ENCODE measurements at regions not wholly inside any gene's neighbourhood (a gene's known extent, or its start where the extent isn't known, plus 50 kb on each side); places are given as distances from the start of the nearest gene placed in this dataset.

- no peaks in the 10 kb centered on the region for H3K36me3 ChIP-seq (ENCODE audit: control insufficient read depth in 1 of 2, insufficient read depth in 2 of 2, low read length in 2 of 2)
- DNase-seq (ENCODE audit: low read depth, low spot score) (no peak), ATAC-seq (no peak)
- no peak overlapping the region for H3K4me3 ChIP-seq (replicated peaks in 1 of 2; ENCODE audit: low read depth in 1 of 2, low read length in 2 of 2)
- no peaks in the 10 kb centered on the region for H4K20me1 ChIP-seq (ENCODE audit: insufficient read depth)
- H3K9me2 ChIP-seq (ENCODE audit: insufficient read depth), result no peaks in the 10 kb centered on the region
- no peak overlapping the region for H3K4me2 ChIP-seq (ENCODE audit: low read length)
- H3K27ac ChIP-seq (ENCODE audit: low read depth, low read length), result no peak overlapping the region
- CTCF ChIA-PET, result no interaction called here
- no peaks in the 10 kb centered on the region for H3K79me2 ChIP-seq (ENCODE audit: insufficient read depth, low read length)
- H3K27me3 ChIP-seq (ENCODE audit: insufficient read depth, low read length), result no peaks in the 10 kb centered on the region
- no TSS peak for BruUV-seq (replicated peaks)
- TF ChIP-seq CEBPB (IDR thresholded peaks at IDR 0.05; ENCODE audit: low read depth) (no peak), POLR2AphosphoS5 (IDR thresholded peaks at IDR 0.05; ENCODE audit: low read depth, low read length) (no peak), FOSL1 (IDR thresholded peaks at IDR 0.05; ENCODE audit: low read depth) (no peak), CBX3 (IDR thresholded peaks at IDR 0.05; ENCODE audit: low read depth) (no peak), RAD21 (IDR thresholded peaks at IDR 0.05; ENCODE audit: low read depth) (no peak), SIN3A (IDR thresholded peaks at IDR 0.05; ENCODE audit: low read depth) (no peak), YY1 (IDR thresholded peaks at IDR 0.05; ENCODE audit: extremely low read depth, insufficient replicate concordance, low read depth, low read length) (no peak), EGR1 (IDR thresholded peaks at IDR 0.05; ENCODE audit: low read depth) (no peak), MAX (IDR thresholded peaks at IDR 0.05) (no peak), SRF (IDR thresholded peaks at IDR 0.05; ENCODE audit: low read depth) (no peak), EZH2 (IDR thresholded peaks at IDR 0.05) (no peak)
- RAD21 ChIA-PET (ENCODE audit: low non-redundant PET in 1 of 2, low total read pairs in 2 of 2, uncharacterized antibody in 2 of 2, unreplicated experiment in 2 of 2), result no interaction called here
- no peak overlapping the region for H2AFZ ChIP-seq (ENCODE audit: low read depth, low read length, poor library complexity, severe bottlenecking)
- H3K4me1 ChIP-seq (ENCODE audit: control insufficient read depth in 1 of 2, insufficient read depth in 2 of 2, low read length in 2 of 2), result no peaks in the 10 kb centered on the region
- POLR2A ChIA-PET, result no interaction called here
- H3K9ac ChIP-seq (ENCODE audit: low read length), result no peak overlapping the region
- no peaks in the 10 kb centered on the region for H3K9me3 ChIP-seq (ENCODE audit: control insufficient read depth in 1 of 2, insufficient read depth in 1 of 2, low read depth in 1 of 2, low read length in 2 of 2)
- intact Hi-C loops (cut with micrococcal nuclease), result no loop called here
Observed at GRCh38 chr9:18229992-18230676, 243.8 kb upstream of the ADAMTSL1 start.

GRCh38 chr9:18233311-18233710, 240.6 kb upstream of the ADAMTSL1 start:
- POLR2A ChIA-PET, result no interaction called here
- no peak overlapping the region for H3K9ac ChIP-seq (ENCODE audit: low read length)
- H3K79me2 ChIP-seq (ENCODE audit: insufficient read depth, low read length), result no peaks in the 10 kb centered on the region
- intact Hi-C loops (cut with micrococcal nuclease), result no loop called here
- CTCF ChIA-PET, result no interaction called here
- H3K36me3 ChIP-seq (ENCODE audit: control insufficient read depth in 1 of 2, insufficient read depth in 2 of 2, low read length in 2 of 2), result no peaks in the 10 kb centered on the region
- H3K27me3 ChIP-seq (ENCODE audit: insufficient read depth, low read length), result no peaks in the 10 kb centered on the region
- ATAC-seq (no peak), DNase-seq (ENCODE audit: low read depth, low spot score) (no peak)
- no peaks in the 10 kb centered on the region for H3K9me3 ChIP-seq (ENCODE audit: control insufficient read depth in 1 of 2, insufficient read depth in 1 of 2, low read depth in 1 of 2, low read length in 2 of 2)
- peaks cover 0 to 2% of the 10 kb centered on the region in 2 experiments; a peak in 1 of 4 replicates for H3K4me1 ChIP-seq (ENCODE audit: control insufficient read depth in 1 of 2, insufficient read depth in 2 of 2, low read length in 2 of 2)
- H3K4me3 ChIP-seq (replicated peaks in 1 of 2; ENCODE audit: low read depth in 1 of 2, low read length in 2 of 2), result no peak overlapping the region
- no peak overlapping the region for H3K27ac ChIP-seq (ENCODE audit: low read depth, low read length)
- no peaks in the 10 kb centered on the region for H4K20me1 ChIP-seq (ENCODE audit: insufficient read depth)
- BruUV-seq (replicated peaks), result no TSS peak
- RAD21 ChIA-PET (ENCODE audit: low non-redundant PET in 1 of 2, low total read pairs in 2 of 2, uncharacterized antibody in 2 of 2, unreplicated experiment in 2 of 2), result no interaction called here
- H3K4me2 ChIP-seq (ENCODE audit: low read length), result no peak overlapping the region
- H3K9me2 ChIP-seq (ENCODE audit: insufficient read depth), result no peaks in the 10 kb centered on the region
- H2AFZ ChIP-seq (ENCODE audit: low read depth, low read length, poor library complexity, severe bottlenecking), result no peak overlapping the region
- TF ChIP-seq RAD21 (IDR thresholded peaks at IDR 0.05; ENCODE audit: low read depth) (no peak), CTCF (IDR thresholded peaks at IDR 0.05 in 2 of 3, conservative IDR thresholded peaks at IDR 0.05 in 1 of 3; ENCODE audit: borderline replicate concordance in 1 of 3, insufficient read depth in 1 of 3, low read depth in 2 of 3, low read length in 2 of 3) (no peak), FOSL1 (IDR thresholded peaks at IDR 0.05; ENCODE audit: low read depth) (no peak), CBX3 (IDR thresholded peaks at IDR 0.05; ENCODE audit: low read depth) (no peak), EZH2 (IDR thresholded peaks at IDR 0.05) (no peak), SRF (IDR thresholded peaks at IDR 0.05; ENCODE audit: low read depth) (no peak), SIN3A (IDR thresholded peaks at IDR 0.05; ENCODE audit: low read depth) (no peak), POLR2A (IDR thresholded peaks at IDR 0.05; ENCODE audit: borderline replicate concordance, extremely low read depth, insufficient read depth, insufficient read length) (no peak), ELF1 (IDR thresholded peaks at IDR 0.05; ENCODE audit: borderline replicate concordance, low read depth) (no peak), EZH2phosphoT487 (IDR thresholded peaks at IDR 0.05; ENCODE audit: borderline replicate concordance) (no peak), ATF3 (IDR thresholded peaks at IDR 0.05) (no peak), ZNF274 (IDR thresholded peaks at IDR 0.05; ENCODE audit: low read depth, low read length) (no peak)
